ENCODE measurements at regions not wholly inside any gene's neighbourhood (a gene's known extent, or its start where the extent isn't known, plus 50 kb on each side); places are given as distances from the start of the nearest gene placed in this dataset.

DNA sequence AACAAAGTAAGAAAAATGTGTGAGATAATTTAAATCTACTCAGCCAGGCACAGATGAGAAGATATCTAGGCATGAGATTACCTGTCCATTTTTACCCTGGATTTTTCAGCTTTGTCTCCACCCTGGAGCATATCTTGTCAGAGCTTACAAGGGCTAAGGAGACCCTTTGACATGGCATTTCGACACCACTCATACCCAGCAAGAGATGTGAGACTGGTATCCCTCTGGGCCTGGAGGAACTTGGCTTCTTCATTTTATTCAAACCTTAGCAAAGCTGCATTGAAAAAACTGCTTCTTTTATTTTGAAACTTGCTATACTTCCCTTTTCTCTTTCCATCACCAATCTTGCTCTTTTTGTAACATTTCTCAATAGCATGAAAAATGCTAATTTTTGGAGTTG lies 194.9 kb upstream of the HNMT start (continued):
- no peak for TF ChIP-seq ZBTB40 (IDR thresholded peaks at IDR 0.05; ENCODE audit: borderline replicate concordance)
- TF ChIP-seq TBL1XR1 (IDR thresholded peaks at IDR 0.05; ENCODE audit: low read depth, low read length): no peak

DNA sequence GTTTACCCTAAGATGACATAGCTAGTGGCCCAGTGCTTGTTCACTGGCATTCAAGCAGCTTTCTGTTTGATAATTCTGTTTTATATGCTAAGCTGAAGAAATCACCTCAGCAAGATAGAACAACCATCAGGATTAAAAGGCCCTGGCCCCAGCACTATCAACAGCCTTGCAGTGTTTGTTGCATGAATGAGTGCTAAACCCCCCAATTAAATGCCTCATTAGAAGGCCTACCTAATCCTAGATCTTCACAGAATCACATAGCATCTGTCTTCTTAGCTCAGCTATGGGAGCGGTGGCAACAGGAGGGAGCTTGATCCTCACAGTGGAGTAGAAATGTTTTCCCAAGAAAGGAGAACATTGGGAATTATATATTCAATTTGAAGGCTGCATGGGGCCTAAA lies 194.1 kb upstream of the HNMT start:
- in situ Hi-C loops (cut with MboI) (no loop called here), intact Hi-C loops (cut with micrococcal nuclease; ENCODE audit: unreplicated experiment) (no loop called here)
- Histone ChIP-seq H3K27me3 (replicated peaks in 1 of 2; ENCODE audit: control insufficient read depth in 2 of 2, insufficient read depth in 2 of 2, low read length in 1 of 2) (no peaks in the 10 kb centered on the region), H4K20me1 (ENCODE audit: control insufficient read depth, insufficient read depth) (no peaks in the 10 kb centered on the region), H3K9ac (ENCODE audit: control insufficient read depth, insufficient read depth, low read length) (no peak overlapping the region), H3K36me3 (ENCODE audit: control insufficient read depth in 2 of 2, insufficient read depth in 2 of 2, low read length in 1 of 2) (no peaks in the 10 kb centered on the region), H3K4me1 (ENCODE audit: control insufficient read depth, insufficient read depth, low read length) (no peaks in the 10 kb centered on the region), H3K27ac (ENCODE audit: control insufficient read depth, insufficient read depth) (no peak overlapping the region), H3K4me3 (no peak overlapping the region), H2AFZ (ENCODE audit: control insufficient read depth, low read depth, low read length) (no peak overlapping the region), H3K79me2 (ENCODE audit: control insufficient read depth, insufficient read depth, low read length) (no peaks in the 10 kb centered on the region), H3K4me2 (ENCODE audit: control insufficient read depth, insufficient read depth) (no peak overlapping the region), H3K9me3 (replicated peaks; ENCODE audit: control insufficient read depth, insufficient read depth, low read length) (no peaks in the 10 kb centered on the region)
- ChIA-PET RAD21 (ENCODE audit: unreplicated experiment) (interaction anchor here (0.6 kb wide), 1 partner anchor 542 kb away, joined by 3 read pairs; no protein-coding TSS in a partner anchor), SMC1A (ENCODE audit: uncharacterized antibody, unreplicated experiment) (no interaction called here), CTCF (interaction anchor here (0.7 kb wide), 1 partner anchor 292 kb away, joined by 3 read pairs; no protein-coding TSS in a partner anchor), POLR2A (no interaction called here)
- ATAC-seq (no peak), DNase-seq (ENCODE audit: low read depth, low spot score) (no peak), FAIRE-seq (no peak)
- no TSS peak for BruUV-seq (replicated peaks)
- WGBS (ENCODE audit: insufficient coverage, insufficient replicate concordance, low lambda C conversion rate, missing lambda C conversion rate): 0% methylated on average over 1 of the region's 1 CpG
- no peak for TF ChIP-seq SKIL (IDR thresholded peaks at IDR 0.05; ENCODE audit: low read depth, poor library complexity, severe bottlenecking)
- TF ChIP-seq MYB (IDR thresholded peaks at IDR 0.05; ENCODE audit: borderline replicate concordance, low read depth, low read length): no peak
- TF ChIP-seq ZBTB4 (CRISPR knock-in tag; IDR thresholded peaks at IDR 0.05): no peak
- TF ChIP-seq SMC3 (IDR thresholded peaks at IDR 0.05; ENCODE audit: borderline replicate concordance, low read length): no peak
- TF ChIP-seq CUX1 (IDR thresholded peaks at IDR 0.05; ENCODE audit: insufficient replicate concordance, low read depth, low read length): no peak
